H1 (cell line): ENCODE measurements at regions not wholly inside any gene's neighbourhood (a gene's known extent, or its start where the extent isn't known, plus 50 kb on each side); places are given as distances from the start of the nearest gene placed in this dataset.

Experiments used
- CHD2 ChIP-seq: IDR thresholded peaks from 2 replicates; pipeline ENCODE4 v1.6.1; 2012; ENCODE audit warnings: low read length, improper control_type of control experiment
- EP300 ChIP-seq, 2 experiments: IDR thresholded peaks; 1 replicate in 1 of 2; 2 replicates in 1 of 2; pipeline ENCODE4 v1.6.1; 2011 to 2012; ENCODE audit warnings: low read depth in 2 of 2, low read length in 2 of 2, mild to moderate bottlenecking in 2 of 2, borderline replicate concordance in 1 of 2, inconsistent platforms in 1 of 2, moderate library complexity in 1 of 2
- EZH2 ChIP-seq: fragments of 200-600 bp; sonication (generic); IDR thresholded peaks from 2 replicates; pipeline ENCODE4 v1.7.1; 2012; ENCODE audit warnings: low read depth, mild to moderate bottlenecking, moderate library complexity, low read length, inconsistent platforms; ENCODE audit not compliant: severe bottlenecking
- POLR2A ChIP-seq, 2 experiments: IDR thresholded peaks; 1 replicate in 1 of 2; 2 replicates in 1 of 2; pipeline ENCODE4 v1.6.1; 2011; ENCODE audit warnings: low read depth in 2 of 2, low read length in 2 of 2, mild to moderate bottlenecking in 2 of 2; ENCODE audit errors: control extremely low read depth in 1 of 2
- POLR2AphosphoS5 ChIP-seq: IDR thresholded peaks from 2 replicates; pipeline ENCODE4 v1.6.1; 2011; ENCODE audit warnings: low read depth, low read length
- TAF1 ChIP-seq: IDR thresholded peaks from 2 replicates; pipeline ENCODE4 v1.6.1; 2011; ENCODE audit warnings: mild to moderate bottlenecking, low read depth, low read length
- TEAD4 ChIP-seq: IDR thresholded peaks from 2 replicates; pipeline ENCODE4 v1.6.1; 2012; ENCODE audit warnings: low read depth, low read length, inconsistent platforms, mixed read lengths
- TF ChIP-seq, protein P1 (sequence below): IDR thresholded peaks from 2 replicates; pipeline ENCODE4 v1.6.1; 2012; ENCODE audit warnings: inconsistent platforms

- TF ChIP-seq TEAD4 (no peak), EP300 (IDR thresholded peaks at IDR 0.05; ENCODE audit: borderline replicate concordance in 1 of 2, low read depth in 2 of 2, low read length in 2 of 2) (no peak), POLR2A (IDR thresholded peaks at IDR 0.05; ENCODE audit: control extremely low read depth in 1 of 2, low read depth in 2 of 2, low read length in 2 of 2) (no peak), POLR2AphosphoS5 (no peak), EZH2 (no peak), TAF1 (no peak), CHD2 (no peak)
- TF ChIP-seq, protein P1, sequence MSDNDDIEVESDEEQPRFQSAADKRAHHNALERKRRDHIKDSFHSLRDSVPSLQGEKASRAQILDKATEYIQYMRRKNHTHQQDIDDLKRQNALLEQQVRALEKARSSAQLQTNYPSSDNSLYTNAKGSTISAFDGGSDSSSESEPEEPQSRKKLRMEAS, result no peak
Observed at GRCh38 chr15:35679186-35679585, 133.2 kb upstream of the DPH6 start.
